Activated CD4-positive, CD25-positive, alpha-beta regulatory T cell treated with anti-CD3 and anti-CD28 coated beads, Interleukin-2, amount 50 U/mL, for 72 hours (primary cell): ENCODE measurements at regions not wholly inside any gene's neighbourhood (a gene's known extent, or its start where the extent isn't known, plus 50 kb on each side); places are given as distances from the start of the nearest gene placed in this dataset.

Source experiments
- DNase-seq: peaks from one replicate; pipeline ENCODE4 v3.0.0; 2021

GRCh38 chr17:34203018-34203638 lies 52.0 kb upstream of the CCL2 start:
- no peak for DNase-seq

GRCh38 chr17:34204402-34204801 lies 50.7 kb upstream of the CCL2 start:
- no peak for DNase-seq
